ENCODE measurements at regions not wholly inside any gene's neighbourhood (a gene's known extent, or its start where the extent isn't known, plus 50 kb on each side); places are given as distances from the start of the nearest gene placed in this dataset.
"Not testable (repeated sequence)": the region's sequence is repeated elsewhere in the genome, so short reads cannot be mapped to it uniquely, and the experiment has no call there.

DNA sequence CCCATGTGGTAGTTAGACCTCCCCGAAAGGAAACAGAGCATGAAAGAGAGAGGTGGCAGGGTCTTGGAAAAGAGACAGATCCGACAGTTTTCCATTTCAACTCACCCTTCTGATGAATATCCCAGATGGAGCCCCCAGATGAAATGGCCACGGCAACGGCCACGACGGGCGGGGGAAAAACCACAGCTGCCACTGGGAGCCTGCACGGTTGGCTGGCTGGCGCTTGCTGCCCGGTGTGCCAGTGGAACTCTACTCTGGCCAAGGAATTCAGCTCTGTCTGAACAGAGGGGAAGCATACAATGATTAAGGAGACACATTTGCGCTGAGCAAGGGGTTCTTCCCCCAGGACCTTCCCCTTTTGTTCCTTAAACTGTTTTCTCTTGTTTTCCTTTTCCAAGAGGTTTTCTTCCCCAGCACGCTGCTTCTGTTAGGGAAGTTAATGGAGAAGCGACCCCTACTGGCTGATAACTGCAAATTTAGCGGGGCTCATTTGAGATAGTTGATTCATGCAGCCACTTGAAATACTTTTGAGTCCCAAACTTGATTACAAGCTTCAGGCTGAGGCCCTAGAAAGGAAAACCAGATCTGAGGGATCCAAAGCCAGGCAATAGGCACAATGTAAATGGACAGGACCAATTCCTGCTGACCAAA, 1122.5 kb downstream of the NCAM2 start:
- ATAC-seq: no peak
- intact Hi-C loops (cut with DNase I): no loop called here
- DNase-seq (ENCODE audit: low spot score): no peak

GRCh38 chr21:22125581-22125980, 1127.4 kb downstream of the NCAM2 start:
- ATAC-seq: no peak
- intact Hi-C loops (cut with DNase I): no loop called here

GRCh38 chr21:22128671-22129070, 1130.5 kb downstream of the NCAM2 start:
- ATAC-seq (no peak), DNase-seq (ENCODE audit: low spot score) (no peak)
- intact Hi-C loops (cut with DNase I): no loop called here

More at GRCh38 chr21:22125581-22125980, 1127.4 kb downstream of the NCAM2 start:
- DNase-seq (ENCODE audit: low spot score): no peak

GRCh38 chr21:22132358-22133071, 1134.3 kb downstream of the NCAM2 start:
- DNase-seq (ENCODE audit: low spot score) (no peak), ATAC-seq (no peak)

GRCh38 chr21:22136740-22137139, 1138.5 kb downstream of the NCAM2 start:
- DNase-seq (ENCODE audit: low spot score) (no peak), ATAC-seq (no peak)
- intact Hi-C loops (cut with DNase I): no loop called here

More at GRCh38 chr21:22132358-22133071, 1134.3 kb downstream of the NCAM2 start:
- intact Hi-C loops (cut with DNase I): no loop called here

DNA sequence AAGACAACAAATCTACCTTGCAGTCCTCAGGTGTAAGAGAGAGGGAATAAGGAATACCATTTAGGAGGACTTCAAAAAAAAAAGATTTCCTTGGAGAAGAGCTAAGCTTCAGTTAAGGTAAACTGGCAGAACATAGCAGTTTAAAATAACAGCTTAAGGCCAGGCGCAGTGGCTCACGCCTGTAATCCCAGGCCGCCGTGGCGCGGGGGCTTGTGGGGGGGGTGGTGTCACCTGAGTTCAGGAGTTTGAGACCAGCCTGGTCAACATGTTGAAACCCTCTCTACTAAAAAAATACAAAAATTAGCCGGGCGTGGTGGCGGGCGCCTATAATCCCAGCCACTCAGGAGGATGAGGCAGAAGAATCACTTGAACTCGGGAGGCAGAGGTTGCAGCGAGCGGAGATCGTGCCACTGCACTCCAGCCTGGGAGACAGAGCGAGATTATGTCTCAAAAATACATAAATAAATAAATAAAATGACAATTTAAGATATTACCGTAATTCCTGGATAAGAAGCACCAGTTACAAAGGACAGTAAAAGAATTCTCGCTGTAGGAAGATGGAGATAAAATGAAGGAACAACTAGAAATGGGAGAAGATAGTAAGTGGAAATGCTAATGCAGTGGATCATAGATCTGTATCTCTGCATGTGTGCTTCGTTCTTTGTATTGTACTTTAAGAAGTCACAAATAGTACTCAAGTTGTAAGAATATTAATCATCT, 1140.2 kb downstream of the NCAM2 start:
- no peak for DNase-seq (ENCODE audit: low spot score)
- no peak for ATAC-seq
- intact Hi-C loops (cut with DNase I): no loop called here

DNA sequence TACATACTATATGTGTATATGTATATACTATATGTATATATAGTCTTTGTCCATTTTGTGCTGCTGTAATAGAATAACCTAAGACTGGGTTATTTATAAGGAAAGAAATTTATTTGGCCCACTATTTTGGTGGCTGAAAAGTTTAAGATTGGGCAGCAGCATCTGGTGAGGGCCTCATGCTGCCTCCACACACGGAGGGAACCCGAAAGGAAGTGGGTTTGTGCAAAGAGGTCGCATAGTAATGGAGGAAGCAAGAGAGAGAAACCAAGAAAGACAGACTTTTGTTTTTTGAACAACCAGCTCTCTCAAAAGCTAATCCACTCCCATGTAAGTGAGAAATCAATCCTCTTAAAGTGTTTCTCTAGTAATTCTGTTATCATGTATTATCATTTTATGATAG, 1147.3 kb downstream of the NCAM2 start:
- no peak for ATAC-seq
- no peak for DNase-seq (ENCODE audit: low spot score)
- intact Hi-C loops (cut with DNase I): no loop called here

DNA sequence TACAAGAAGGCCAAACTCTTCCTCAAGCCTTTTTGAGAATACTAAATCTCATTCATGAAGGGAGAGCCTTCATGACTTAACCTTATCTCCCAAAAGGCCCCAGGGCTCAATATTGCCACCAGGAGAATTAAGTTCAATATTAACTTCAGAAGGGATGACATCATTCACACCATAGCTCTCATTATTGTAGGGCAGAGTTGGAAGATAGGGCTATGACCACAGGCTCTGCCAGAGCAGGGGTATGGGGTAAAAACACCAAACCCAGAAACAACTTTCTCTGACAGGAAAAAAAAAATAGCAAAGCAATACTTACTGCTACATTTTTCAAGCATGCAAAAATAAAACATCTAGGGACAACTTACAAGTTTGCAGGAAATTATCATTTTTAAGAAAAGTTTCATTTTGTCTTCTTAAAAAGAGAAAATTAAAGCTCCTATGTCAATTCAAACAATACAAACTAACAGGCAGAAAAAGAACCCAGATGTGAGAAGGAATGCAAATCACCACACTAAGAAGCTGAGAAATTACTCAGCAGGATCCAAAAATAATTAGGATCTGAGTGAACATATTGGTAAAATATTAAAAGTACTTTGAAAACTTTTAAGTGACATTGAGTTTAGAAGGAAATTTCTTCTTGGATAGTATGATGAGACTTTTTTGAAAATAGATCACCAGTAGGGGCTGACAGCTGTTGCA, 1156.5 kb downstream of the NCAM2 start:
- ATAC-seq: no peak
- DNase-seq (ENCODE audit: low spot score): no peak
- intact Hi-C loops (cut with DNase I): no loop called here

DNA sequence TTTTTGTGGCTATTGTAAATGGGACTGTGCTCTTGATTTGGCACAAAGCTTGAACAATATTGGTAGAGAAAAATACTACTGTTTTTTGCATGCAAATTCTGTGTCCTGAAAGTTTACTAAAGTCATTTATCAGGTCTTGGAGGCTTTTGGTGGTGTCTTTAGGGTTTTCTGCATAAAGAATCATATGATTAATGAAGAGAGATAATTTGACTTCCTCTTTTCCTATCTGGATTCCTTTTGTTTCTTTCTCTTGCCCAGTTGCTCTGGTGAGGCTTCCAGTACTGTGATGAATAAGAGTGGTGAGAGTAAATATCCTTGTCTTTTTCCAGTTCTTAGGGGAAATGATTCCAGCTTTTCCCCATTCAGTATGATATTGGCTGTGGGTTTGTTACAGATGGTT, 1166.7 kb downstream of the NCAM2 start:
- DNase-seq (ENCODE audit: low spot score): no peak
- intact Hi-C loops (cut with DNase I): no loop called here
- ATAC-seq: no peak

DNA sequence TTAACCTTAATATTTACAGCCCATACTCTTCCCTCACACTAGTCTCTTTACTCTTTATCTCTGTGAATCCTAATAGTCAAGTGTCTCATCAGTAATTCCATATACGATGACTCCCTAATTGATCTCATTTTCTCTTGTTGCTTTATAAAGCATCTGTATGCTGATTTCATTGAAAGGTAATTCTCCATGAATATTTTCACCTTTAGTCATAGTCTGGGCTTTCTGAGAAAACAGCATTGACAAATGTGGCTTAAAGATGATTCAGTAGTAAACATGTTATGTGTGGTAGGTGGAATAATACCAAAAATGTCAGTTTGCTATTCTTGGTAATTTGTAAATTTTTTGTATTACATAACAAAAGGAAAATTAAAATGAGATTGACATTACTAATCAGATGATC, 1176.5 kb downstream of the NCAM2 start:
- ATAC-seq (no peak), DNase-seq (ENCODE audit: low spot score) (no peak)
- intact Hi-C loops (cut with DNase I): no loop called here

DNA sequence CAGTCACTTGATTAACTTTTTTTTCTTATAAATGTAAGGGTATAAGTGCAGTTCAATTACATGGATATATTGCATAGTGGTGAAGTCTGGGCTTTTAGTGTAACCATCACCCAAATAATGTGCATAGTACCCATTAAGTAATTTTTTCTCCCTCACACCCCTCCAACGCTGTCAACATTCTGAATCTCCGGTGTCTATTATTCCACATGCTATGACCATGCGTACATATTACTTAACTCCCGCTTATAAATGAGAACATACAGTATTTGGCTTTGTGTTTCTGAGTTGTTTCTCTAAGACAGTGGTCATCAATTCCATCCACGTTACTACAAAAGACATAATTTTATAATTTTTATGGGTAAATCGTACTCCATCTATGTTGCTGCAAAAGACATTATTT, 1191.1 kb downstream of the NCAM2 start:
- intact Hi-C loops (cut with DNase I): no loop called here

DNA sequence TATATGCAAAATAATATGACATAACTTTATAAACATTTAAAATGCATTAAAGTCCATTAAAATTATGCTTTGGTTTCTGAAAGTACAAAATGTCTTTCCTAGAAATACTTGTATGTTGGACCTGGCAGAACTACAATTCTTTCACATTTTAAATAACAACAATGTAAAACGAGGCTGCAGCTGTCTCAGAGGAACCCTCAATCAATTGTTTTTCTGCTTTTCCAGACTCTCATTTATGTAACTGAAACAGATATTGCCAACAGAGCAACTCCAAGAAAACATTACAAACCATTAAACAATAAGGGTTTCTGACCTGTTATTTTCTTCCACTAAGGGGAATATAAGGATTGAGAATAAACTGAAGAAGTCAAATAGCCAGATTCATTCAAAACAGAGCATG, 1193.4 kb downstream of the NCAM2 start:
- DNase-seq (ENCODE audit: low spot score): no peak
- intact Hi-C loops (cut with DNase I): no loop called here

More for the DNA sequence above, 1191.1 kb downstream of the NCAM2 start:
- ATAC-seq: no peak
- DNase-seq (ENCODE audit: low spot score): no peak

GRCh38 chr21:22192766-22193165, 1194.6 kb downstream of the NCAM2 start:
- intact Hi-C loops (cut with DNase I): no loop called here
- no peak for DNase-seq (ENCODE audit: low spot score)
- ATAC-seq: no peak

More for the DNA sequence above, 1193.4 kb downstream of the NCAM2 start:
- no peak for ATAC-seq

DNA sequence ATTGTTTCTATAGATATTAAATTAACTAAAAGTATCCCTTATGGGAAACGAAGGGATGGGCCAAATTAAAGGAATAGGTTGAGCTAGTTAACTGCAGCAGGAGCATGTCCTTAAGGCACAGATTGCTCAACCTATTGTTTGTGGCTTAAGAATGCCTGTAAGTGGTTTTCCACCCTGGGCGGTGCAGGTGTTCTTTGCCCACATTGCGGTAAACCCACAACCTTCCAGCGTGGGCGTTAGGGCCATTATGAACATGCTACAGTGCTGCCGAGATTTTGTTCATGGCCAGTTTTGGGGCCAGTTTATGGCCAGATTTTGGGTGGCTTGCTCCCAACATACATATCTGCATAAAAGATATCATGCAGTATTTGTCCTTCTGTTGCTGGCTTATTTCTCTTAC, 1196.8 kb downstream of the NCAM2 start:
- ATAC-seq; intact Hi-C loops (cut with DNase I); DNase-seq (ENCODE audit: low spot score): not testable (repeated sequence)

- no peak for ATAC-seq
Observed at GRCh38 chr21:22200378-22201092, 1202.3 kb downstream of the NCAM2 start.

GRCh38 chr21:22201126-22201525, 1202.9 kb downstream of the NCAM2 start:
- DNase-seq (ENCODE audit: low spot score) (no peak), ATAC-seq (no peak)
- intact Hi-C loops (cut with DNase I): no loop called here

More at GRCh38 chr21:22200378-22201092, 1202.3 kb downstream of the NCAM2 start:
- no peak for DNase-seq (ENCODE audit: low spot score)
- intact Hi-C loops (cut with DNase I): no loop called here

GRCh38 chr21:22201669-22202068, 1203.5 kb downstream of the NCAM2 start:
- intact Hi-C loops (cut with DNase I): no loop called here
- ATAC-seq (no peak), DNase-seq (ENCODE audit: low spot score) (no peak)

GRCh38 chr21:22209304-22209700, 1211.1 kb downstream of the NCAM2 start:
- DNase-seq (ENCODE audit: low spot score): no peak
- intact Hi-C loops (cut with DNase I): no loop called here
- no peak for ATAC-seq

GRCh38 chr21:22211943-22212342, 1213.7 kb downstream of the NCAM2 start:
- intact Hi-C loops (cut with DNase I): no loop called here
- no peak for ATAC-seq
- no peak for DNase-seq (ENCODE audit: low spot score)
